Ishikawa (cell line): ENCODE measurements at regions not wholly inside any gene's neighbourhood (a gene's known extent, or its start where the extent isn't known, plus 50 kb on each side); places are given as distances from the start of the nearest gene placed in this dataset.

Experiments used
- CREB1 ChIP-seq: IDR thresholded peaks from 2 replicates; pipeline ENCODE4 v1.6.1; 2012; ENCODE audit warnings: low read depth
- EP300 ChIP-seq: IDR thresholded peaks from 2 replicates; pipeline ENCODE4 v1.6.1; 2012; ENCODE audit warnings: borderline replicate concordance
- REST ChIP-seq: IDR thresholded peaks from 2 replicates; pipeline ENCODE4 v1.6.1; 2012; ENCODE audit warnings: low read depth, mild to moderate bottlenecking
- TAF1 ChIP-seq: IDR thresholded peaks from 2 replicates; pipeline ENCODE4 v1.6.1; 2012; ENCODE audit warnings: low read depth, mild to moderate bottlenecking
- TEAD4 ChIP-seq: IDR thresholded peaks from 2 replicates; pipeline ENCODE4 v1.6.1; 2012
- ZBTB7A ChIP-seq: IDR thresholded peaks from 2 replicates; pipeline ENCODE4 v1.6.1; 2012; ENCODE audit warnings: low read depth
- TF ChIP-seq, protein P1 (sequence below): IDR thresholded peaks from 2 replicates; pipeline ENCODE4 v1.6.1; 2012

- TF ChIP-seq TEAD4 (no peak), ZBTB7A (no peak), REST (no peak), CREB1 (no peak), TAF1 (no peak), EP300 (no peak)
- TF ChIP-seq, protein P1, sequence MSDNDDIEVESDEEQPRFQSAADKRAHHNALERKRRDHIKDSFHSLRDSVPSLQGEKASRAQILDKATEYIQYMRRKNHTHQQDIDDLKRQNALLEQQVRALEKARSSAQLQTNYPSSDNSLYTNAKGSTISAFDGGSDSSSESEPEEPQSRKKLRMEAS = no peak
Measured at GRCh38 chr12:92414170-92415070, 268.8 kb upstream of the BTG1 start.
